SK-N-SH (cell line): ENCODE measurements at regions not wholly inside any gene's neighbourhood (a gene's known extent, or its start where the extent isn't known, plus 50 kb on each side); places are given as distances from the start of the nearest gene placed in this dataset.

Experiments used
- CTCF ChIA-PET: fragments of 300-600, 350-600 bp; formaldehyde crosslinking; extraction: SDS; loops from one replicate; lab custom pipeline; 2021; lab: Yijun Ruan, JAX
- POLR2A ChIA-PET: fragments of 350-600 bp; sonication (Branson Sonifier 250); formaldehyde crosslinking; extraction: SDS; loops from one replicate; lab custom pipeline; 2020; ENCODE audit warnings: antibody characterized with exemption, inconsistent platforms; lab: Yijun Ruan, JAX
- DNase-seq: peaks from one replicate; pipeline ENCODE4 v3.0.0; 2012
- H2AFZ ChIP-seq: fragments of 200-600 bp; sonication (generic); 2 replicates; pipeline ENCODE4 v1.8.1; 2016; ENCODE audit warnings: antibody characterized with exemption, mild to moderate bottlenecking, low read depth
- H3F3A ChIP-seq: fragments of 200-600 bp; sonication (generic); replicated peaks from 2 replicates; pipeline ENCODE3; 2016; ENCODE audit warnings: antibody characterized with exemption, mild to moderate bottlenecking; ENCODE audit not compliant: insufficient read depth
- H3K27ac ChIP-seq, 2 experiments: fragments of 200-500 bp in 1 of 2; fragments of 200-600 bp in 1 of 2; sonication (Bioruptor generic) in 1 of 2; sonication (generic), shearing (Covaris generic) in 1 of 2; 2 replicates each; pipeline versions ENCODE4 v1.5.1 to v1.6.1; 2014 to 2016; ENCODE audit warnings: low read depth in 2 of 2, inconsistent platforms in 1 of 2, low read length in 1 of 2, mild to moderate bottlenecking in 1 of 2, mixed read lengths in 1 of 2
- H3K27me3 ChIP-seq: fragments of 200-600 bp; sonication (generic), shearing (Covaris generic); 2 replicates; pipeline ENCODE4 v1.6.1; 2016; ENCODE audit warnings: mixed run types; ENCODE audit not compliant: insufficient read depth
- H3K36me3 ChIP-seq, 2 experiments: fragments of 200-500 bp in 1 of 2; fragments of 200-600 bp in 1 of 2; sonication (Bioruptor generic) in 1 of 2; sonication (generic) in 1 of 2; replicated peaks in 1 of 2; 2 replicates each; pipeline versions ENCODE3 to v1.5.1; 2014 to 2016; ENCODE audit warnings: low read length in 1 of 2, mild to moderate bottlenecking in 1 of 2; ENCODE audit not compliant: insufficient read depth in 2 of 2, control insufficient read depth in 1 of 2
- H3K4me1 ChIP-seq, 2 experiments: fragments of 200-500 bp in 1 of 2; fragments of 200-600 bp in 1 of 2; sonication (Bioruptor generic) in 1 of 2; sonication (generic), shearing (Covaris generic) in 1 of 2; 2 replicates each; pipeline versions ENCODE4 v1.5.1 to v1.6.1; 2014 to 2016; ENCODE audit warnings: low read depth in 1 of 2, low read length in 1 of 2, mixed run types in 1 of 2; ENCODE audit not compliant: insufficient read depth in 2 of 2, control insufficient read depth in 1 of 2
- H3K4me2 ChIP-seq: fragments of 200-600 bp; sonication (generic), shearing (Covaris generic); 2 replicates; pipeline ENCODE4 v1.6.1; 2017; ENCODE audit warnings: mixed run types
- H3K4me3 ChIP-seq, 2 experiments: fragments of 200-500 bp in 1 of 2; fragments of 200-600 bp in 1 of 2; sonication (Bioruptor generic) in 1 of 2; sonication (generic), shearing (Covaris generic) in 1 of 2; 2 replicates each; pipeline versions ENCODE4 v1.5.1 to v1.8.1; 2014 to 2016; ENCODE audit warnings: low read depth in 2 of 2, inconsistent platforms in 1 of 2, low read length in 1 of 2, mild to moderate bottlenecking in 1 of 2, mixed read lengths in 1 of 2, moderate library complexity in 1 of 2
- H3K79me2 ChIP-seq: fragments of 200-600 bp; sonication (generic); 2 replicates; pipeline ENCODE4 v1.8.1; 2017; ENCODE audit warnings: mild to moderate bottlenecking; ENCODE audit not compliant: insufficient read depth
- H3K9ac ChIP-seq: fragments of 200-600 bp; sonication (generic); 2 replicates; pipeline ENCODE4 v1.6.1; 2017; ENCODE audit warnings: mixed run types
- H3K9me2 ChIP-seq: fragments of 200-600 bp; sonication (generic); 2 replicates; pipeline ENCODE4 v1.6.1; 2017; ENCODE audit warnings: mixed run types
- H3K9me3 ChIP-seq: fragments of 200-600 bp; sonication (generic); 2 replicates; pipeline ENCODE4 v1.6.1; 2017; ENCODE audit warnings: mixed run types, mild to moderate bottlenecking, moderate library complexity
- H4K20me1 ChIP-seq: fragments of 200-600 bp; sonication (generic); 2 replicates; pipeline ENCODE4 v1.6.1; 2017; ENCODE audit warnings: mild to moderate bottlenecking, mixed run types; ENCODE audit not compliant: insufficient read depth
- CHD2 ChIP-seq: fragments of 150-350 bp; IDR thresholded peaks from 2 replicates; pipeline ENCODE4 v1.6.1; 2018; ENCODE audit warnings: low read length; ENCODE audit not compliant: partially characterized antibody
- ELF1 ChIP-seq: IDR thresholded peaks from 2 replicates; pipeline ENCODE4 v1.4.0; 2012
- FOXJ3 ChIP-seq: sonication (generic); formaldehyde crosslinking; IDR thresholded peaks from 2 replicates; pipeline ENCODE4 v1.5.1; 2020; ENCODE audit warnings: mild to moderate bottlenecking, missing genetic modification reagents
- GATA2 ChIP-seq: sonication (generic); formaldehyde crosslinking; IDR thresholded peaks from 2 replicates; pipeline ENCODE4 v1.5.0; 2020; ENCODE audit warnings: mild to moderate bottlenecking, missing genetic modification reagents
- JUND ChIP-seq: IDR thresholded peaks from 2 replicates; pipeline ENCODE4 v1.4.0; 2012
- MXI1 ChIP-seq: IDR thresholded peaks from 2 replicates; pipeline ENCODE4 v1.6.1; 2012; ENCODE audit warnings: mild to moderate bottlenecking, low read depth, low read length, improper control_type of control experiment
- POLR2AphosphoS5 ChIP-seq: IDR thresholded peaks from 2 replicates; pipeline ENCODE4 v1.6.1; 2012; ENCODE audit warnings: low read depth, low read length
- RFX5 ChIP-seq: IDR thresholded peaks from 2 replicates; pipeline ENCODE4 v1.6.1; 2012; ENCODE audit warnings: mild to moderate bottlenecking, improper control_type of control experiment, low read length
- RXRA ChIP-seq: IDR thresholded peaks from 2 replicates; pipeline ENCODE4 v1.4.0; 2012; ENCODE audit warnings: low read depth, mild to moderate bottlenecking, borderline replicate concordance
- TAF1 ChIP-seq: IDR thresholded peaks from 2 replicates; pipeline ENCODE4 v1.6.1; 2012; ENCODE audit warnings: low read depth, mild to moderate bottlenecking, low read length, moderate library complexity, borderline replicate concordance
- TCF12 ChIP-seq: IDR thresholded peaks from 2 replicates; pipeline ENCODE4 v1.4.0; 2012
- ZBTB33 ChIP-seq: IDR thresholded peaks from 2 replicates; pipeline ENCODE4 v1.4.0; 2012; ENCODE audit warnings: low read depth, borderline replicate concordance
- WGBS: methylation state at CpG from one replicate; pipeline ENCODE4 v1.1.6; 2017; ENCODE audit warnings: low lambda C conversion rate; 5-methylcytosine and 5-hydroxymethylcytosine counted together
- TF ChIP-seq, protein P1 (sequence below): IDR thresholded peaks from 2 replicates; pipeline ENCODE4 v1.6.1; 2012; ENCODE audit warnings: mild to moderate bottlenecking, low read depth, low read length, moderate library complexity
- TF ChIP-seq, protein P2 (sequence below): IDR thresholded peaks from 2 replicates; pipeline ENCODE4; 2012

DNA sequence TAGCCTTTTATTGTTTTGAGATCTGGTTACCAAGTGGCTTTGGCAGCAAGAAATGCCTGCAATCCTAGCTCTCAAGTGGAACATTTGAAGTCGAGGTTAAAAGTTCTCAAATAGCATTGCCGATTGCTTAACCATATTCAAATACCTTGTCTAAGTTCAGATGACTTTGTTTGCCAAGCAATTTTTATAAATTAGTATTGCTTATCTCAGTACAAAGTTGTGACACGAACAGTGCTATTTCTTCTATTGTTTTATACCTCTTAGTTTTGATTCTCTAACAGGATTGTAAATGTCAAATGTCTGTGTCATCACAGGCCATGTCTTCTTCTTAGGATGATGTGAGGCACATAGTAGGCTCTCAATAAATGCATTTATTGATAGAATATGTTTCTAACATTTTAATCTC is 633.3 kb downstream of the PTPRC start:
- peaks cover 15% of the 10 kb centered on the region for H3F3A ChIP-seq
- no peaks in the 10 kb centered on the region for H3K9me3 ChIP-seq
- H3K79me2 ChIP-seq: no peaks in the 10 kb centered on the region
- no peak for DNase-seq
- POLR2A ChIA-PET: no interaction called here
- WGBS: 55% methylated on average over 3 of the region's 3 CpGs
- H2AFZ ChIP-seq: peak overlapping the region; percentile 31; the same call in 1 of the 2 replicates
- H3K4me3 ChIP-seq: no peak overlapping the region
- no peak overlapping the region; the same call in 1 of the 2 replicates for H3K9ac ChIP-seq
- CTCF ChIA-PET: no interaction called here
- H3K9me2 ChIP-seq: no peaks in the 10 kb centered on the region
- H3K27ac ChIP-seq: peak overlapping the region; percentile 78 to 90
- peaks cover 10 to 24% of the 10 kb centered on the region in 2 experiments; a peak in 3 of 4 replicates for H3K4me1 ChIP-seq
- no peak for TF ChIP-seq GATA2 (CRISPR knock-in tag)
- TF ChIP-seq, protein P1, sequence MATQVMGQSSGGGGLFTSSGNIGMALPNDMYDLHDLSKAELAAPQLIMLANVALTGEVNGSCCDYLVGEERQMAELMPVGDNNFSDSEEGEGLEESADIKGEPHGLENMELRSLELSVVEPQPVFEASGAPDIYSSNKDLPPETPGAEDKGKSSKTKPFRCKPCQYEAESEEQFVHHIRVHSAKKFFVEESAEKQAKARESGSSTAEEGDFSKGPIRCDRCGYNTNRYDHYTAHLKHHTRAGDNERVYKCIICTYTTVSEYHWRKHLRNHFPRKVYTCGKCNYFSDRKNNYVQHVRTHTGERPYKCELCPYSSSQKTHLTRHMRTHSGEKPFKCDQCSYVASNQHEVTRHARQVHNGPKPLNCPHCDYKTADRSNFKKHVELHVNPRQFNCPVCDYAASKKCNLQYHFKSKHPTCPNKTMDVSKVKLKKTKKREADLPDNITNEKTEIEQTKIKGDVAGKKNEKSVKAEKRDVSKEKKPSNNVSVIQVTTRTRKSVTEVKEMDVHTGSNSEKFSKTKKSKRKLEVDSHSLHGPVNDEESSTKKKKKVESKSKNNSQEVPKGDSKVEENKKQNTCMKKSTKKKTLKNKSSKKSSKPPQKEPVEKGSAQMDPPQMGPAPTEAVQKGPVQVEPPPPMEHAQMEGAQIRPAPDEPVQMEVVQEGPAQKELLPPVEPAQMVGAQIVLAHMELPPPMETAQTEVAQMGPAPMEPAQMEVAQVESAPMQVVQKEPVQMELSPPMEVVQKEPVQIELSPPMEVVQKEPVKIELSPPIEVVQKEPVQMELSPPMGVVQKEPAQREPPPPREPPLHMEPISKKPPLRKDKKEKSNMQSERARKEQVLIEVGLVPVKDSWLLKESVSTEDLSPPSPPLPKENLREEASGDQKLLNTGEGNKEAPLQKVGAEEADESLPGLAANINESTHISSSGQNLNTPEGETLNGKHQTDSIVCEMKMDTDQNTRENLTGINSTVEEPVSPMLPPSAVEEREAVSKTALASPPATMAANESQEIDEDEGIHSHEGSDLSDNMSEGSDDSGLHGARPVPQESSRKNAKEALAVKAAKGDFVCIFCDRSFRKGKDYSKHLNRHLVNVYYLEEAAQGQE: no peak
- TF ChIP-seq, protein P2, sequence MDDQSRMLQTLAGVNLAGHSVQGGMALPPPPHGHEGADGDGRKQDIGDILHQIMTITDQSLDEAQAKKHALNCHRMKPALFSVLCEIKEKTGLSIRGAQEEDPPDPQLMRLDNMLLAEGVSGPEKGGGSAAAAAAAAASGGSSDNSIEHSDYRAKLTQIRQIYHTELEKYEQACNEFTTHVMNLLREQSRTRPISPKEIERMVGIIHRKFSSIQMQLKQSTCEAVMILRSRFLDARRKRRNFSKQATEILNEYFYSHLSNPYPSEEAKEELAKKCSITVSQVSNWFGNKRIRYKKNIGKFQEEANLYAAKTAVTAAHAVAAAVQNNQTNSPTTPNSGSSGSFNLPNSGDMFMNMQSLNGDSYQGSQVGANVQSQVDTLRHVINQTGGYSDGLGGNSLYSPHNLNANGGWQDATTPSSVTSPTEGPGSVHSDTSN: no peak
- no peak for TF ChIP-seq CHD2
- TF ChIP-seq POLR2AphosphoS5: no peak
- TF ChIP-seq FOXJ3 (CRISPR knock-in tag): no peak
- no peak for TF ChIP-seq TCF12
- TF ChIP-seq TAF1: no peak
- no peak for TF ChIP-seq ZBTB33
- no peak for TF ChIP-seq JUND
- TF ChIP-seq ELF1: no peak
- TF ChIP-seq MXI1: no peak
- TF ChIP-seq RXRA: no peak
- no peak for TF ChIP-seq RFX5
- peak overlapping the region; percentile 0; the same call in 1 of the 2 replicates for H3K4me2 ChIP-seq
- no peaks in the 10 kb centered on the region for H3K36me3 ChIP-seq
- no peaks in the 10 kb centered on the region for H3K27me3 ChIP-seq
- no peaks in the 10 kb centered on the region for H4K20me1 ChIP-seq
